Fibroblast of mammary gland (primary cell): ENCODE measurements at regions not wholly inside any gene's neighbourhood (a gene's known extent, or its start where the extent isn't known, plus 50 kb on each side); places are given as distances from the start of the nearest gene placed in this dataset.

Experiments
- DNase-seq: peaks from one replicate; pipeline ENCODE4 v3.0.0-alpha.2; 2010; ENCODE audit warnings: low read depth
- H3K4me3 ChIP-seq: 2 replicates; pipeline ENCODE4 v1.5.1; 2011; ENCODE audit warnings: low read depth, mild to moderate bottlenecking, low read length, moderate library complexity; ENCODE audit not compliant: control insufficient read depth
- TF ChIP-seq, protein P1 (sequence below): conservative IDR thresholded peaks from 2 replicates; pipeline ENCODE4 v1.5.1; 2011; ENCODE audit warnings: low read depth, low read length, inconsistent platforms; ENCODE audit not compliant: control insufficient read depth, insufficient read depth

DNA sequence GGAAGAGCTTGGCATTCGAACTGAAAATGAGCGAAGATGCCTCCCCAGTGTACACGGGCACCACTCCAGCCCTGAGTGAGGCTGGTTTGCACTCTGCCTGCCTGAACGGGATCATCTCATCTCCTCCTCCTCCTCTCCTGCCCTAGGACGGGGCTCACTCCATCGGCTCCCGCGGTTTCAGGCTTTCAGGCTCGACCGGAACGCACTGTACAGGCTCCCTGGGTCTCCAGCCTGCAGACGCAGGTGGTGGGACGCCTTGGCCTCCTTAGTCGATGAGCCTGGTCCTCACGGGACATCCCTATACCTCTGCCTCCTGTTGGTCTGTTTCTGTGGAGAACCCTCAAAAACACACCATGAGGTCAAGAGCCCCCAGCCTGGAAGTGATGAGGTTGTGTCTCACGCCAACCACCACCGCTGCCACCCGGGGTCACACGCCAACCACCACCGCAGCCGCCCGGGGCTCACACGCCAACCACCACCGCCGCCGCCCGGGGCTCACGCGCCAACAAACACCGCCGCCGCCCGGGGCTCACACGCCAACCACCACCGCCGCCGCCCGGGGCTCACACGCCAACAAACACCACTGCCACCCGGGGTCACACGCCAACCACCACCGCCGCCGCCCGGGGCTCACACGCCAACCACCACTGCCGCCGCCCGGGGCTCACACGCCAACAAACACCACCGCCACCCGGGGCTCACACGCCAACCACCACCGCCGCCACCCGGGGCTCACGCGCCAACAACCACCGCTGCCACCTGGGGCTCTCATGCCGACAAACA lies 56.3 kb downstream of the FOXL3 start:
- H3K4me3 ChIP-seq, result no peak overlapping the region
- DNase-seq, result no peak
- TF ChIP-seq, protein P1, sequence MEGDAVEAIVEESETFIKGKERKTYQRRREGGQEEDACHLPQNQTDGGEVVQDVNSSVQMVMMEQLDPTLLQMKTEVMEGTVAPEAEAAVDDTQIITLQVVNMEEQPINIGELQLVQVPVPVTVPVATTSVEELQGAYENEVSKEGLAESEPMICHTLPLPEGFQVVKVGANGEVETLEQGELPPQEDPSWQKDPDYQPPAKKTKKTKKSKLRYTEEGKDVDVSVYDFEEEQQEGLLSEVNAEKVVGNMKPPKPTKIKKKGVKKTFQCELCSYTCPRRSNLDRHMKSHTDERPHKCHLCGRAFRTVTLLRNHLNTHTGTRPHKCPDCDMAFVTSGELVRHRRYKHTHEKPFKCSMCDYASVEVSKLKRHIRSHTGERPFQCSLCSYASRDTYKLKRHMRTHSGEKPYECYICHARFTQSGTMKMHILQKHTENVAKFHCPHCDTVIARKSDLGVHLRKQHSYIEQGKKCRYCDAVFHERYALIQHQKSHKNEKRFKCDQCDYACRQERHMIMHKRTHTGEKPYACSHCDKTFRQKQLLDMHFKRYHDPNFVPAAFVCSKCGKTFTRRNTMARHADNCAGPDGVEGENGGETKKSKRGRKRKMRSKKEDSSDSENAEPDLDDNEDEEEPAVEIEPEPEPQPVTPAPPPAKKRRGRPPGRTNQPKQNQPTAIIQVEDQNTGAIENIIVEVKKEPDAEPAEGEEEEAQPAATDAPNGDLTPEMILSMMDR, result no peak

DNA sequence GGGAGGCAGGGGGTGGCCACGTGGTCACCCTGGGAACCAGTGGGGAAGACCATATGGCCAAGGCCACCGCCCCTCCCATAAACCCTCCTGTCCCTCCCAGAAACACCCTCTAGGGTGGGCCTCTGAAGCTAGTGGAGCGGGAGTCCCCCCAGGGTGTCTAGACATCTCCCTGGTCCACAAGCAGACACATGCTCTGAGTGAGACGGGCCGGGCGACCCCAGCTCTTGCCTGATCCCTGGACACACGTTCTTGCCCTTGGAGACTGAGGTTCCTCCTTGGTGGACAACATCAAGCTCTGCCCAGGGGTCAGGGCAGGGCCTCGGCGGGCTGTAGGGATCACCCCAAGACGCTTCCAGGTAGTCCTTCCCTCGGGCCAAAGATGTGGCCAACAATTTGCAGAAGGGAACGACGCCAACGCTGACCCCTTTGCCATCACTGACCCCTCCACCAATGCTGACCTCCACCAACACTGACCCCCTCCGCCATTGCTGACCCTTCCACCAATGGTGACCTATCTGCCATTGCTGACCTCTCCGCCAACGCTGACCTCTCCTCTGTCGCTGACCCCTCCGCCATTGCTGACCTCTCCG lies 57.1 kb downstream of the FOXL3 start:
- no peak overlapping the region for H3K4me3 ChIP-seq
- DNase-seq, result no peak
- TF ChIP-seq, protein P1, result no peak

DNA sequence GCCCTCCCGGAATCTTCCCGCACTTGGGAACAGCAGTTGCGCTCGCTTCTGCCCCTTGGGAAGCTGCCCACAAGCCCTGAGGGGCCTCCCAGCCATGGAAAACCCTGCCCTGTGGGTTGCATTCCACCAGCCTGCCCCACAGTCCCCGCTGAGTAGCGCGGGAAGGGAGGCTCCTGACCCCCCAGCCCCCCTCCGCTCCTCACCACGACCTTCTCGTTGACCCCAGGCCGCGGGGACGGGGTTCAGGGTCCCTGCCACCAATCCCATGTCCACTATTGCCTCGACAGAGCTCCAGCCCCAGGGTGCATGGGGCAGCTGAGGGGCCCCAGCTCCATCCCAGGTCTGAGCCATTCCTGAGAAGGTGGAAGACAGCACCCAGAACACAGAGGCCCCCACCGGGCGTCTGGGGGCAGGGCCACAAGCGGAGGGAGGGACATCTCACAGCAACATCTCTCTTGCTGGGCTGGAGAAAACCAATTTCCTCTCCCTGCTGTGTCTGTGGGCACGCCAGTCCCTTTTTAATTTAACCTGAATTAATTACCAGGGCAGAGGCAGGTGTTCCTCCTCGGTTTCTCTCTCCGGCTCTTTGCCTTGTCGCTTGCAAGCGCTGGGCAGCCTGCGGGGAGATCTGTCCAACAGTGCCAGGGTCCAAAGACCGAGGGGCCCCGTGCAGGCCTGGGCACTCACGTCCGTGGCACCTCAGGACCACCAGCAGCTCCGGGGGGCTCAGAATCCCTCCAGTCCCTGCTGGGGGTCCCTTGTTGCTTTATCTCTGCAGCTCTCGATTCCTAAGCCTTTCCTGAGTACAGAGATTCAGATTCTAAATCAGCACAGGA lies 57.9 kb downstream of the FOXL3 start:
- no peak overlapping the region for H3K4me3 ChIP-seq
- no peak for DNase-seq
- TF ChIP-seq, protein P1, result no peak

DNA sequence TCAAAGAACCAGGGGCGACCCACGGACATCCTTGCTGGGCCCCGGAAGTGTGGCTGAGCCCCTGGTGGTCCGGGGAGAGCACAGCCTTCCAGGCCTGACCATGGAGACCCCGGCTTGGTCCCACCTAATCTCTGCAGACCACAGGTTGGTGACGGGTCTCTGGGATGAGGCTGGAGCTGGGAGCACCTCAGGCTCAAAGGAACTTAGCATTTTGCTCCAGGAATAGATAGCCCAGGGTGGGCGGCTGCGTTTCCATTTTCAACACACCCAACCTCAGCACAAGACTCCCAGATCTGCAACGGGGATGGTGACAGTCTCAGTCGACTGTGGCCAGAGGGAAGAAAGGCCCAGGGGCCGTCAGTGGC lies 58.5 kb downstream of the FOXL3 start:
- no peak overlapping the region for H3K4me3 ChIP-seq
- no peak for DNase-seq
- TF ChIP-seq, protein P1, result no peak

DNA sequence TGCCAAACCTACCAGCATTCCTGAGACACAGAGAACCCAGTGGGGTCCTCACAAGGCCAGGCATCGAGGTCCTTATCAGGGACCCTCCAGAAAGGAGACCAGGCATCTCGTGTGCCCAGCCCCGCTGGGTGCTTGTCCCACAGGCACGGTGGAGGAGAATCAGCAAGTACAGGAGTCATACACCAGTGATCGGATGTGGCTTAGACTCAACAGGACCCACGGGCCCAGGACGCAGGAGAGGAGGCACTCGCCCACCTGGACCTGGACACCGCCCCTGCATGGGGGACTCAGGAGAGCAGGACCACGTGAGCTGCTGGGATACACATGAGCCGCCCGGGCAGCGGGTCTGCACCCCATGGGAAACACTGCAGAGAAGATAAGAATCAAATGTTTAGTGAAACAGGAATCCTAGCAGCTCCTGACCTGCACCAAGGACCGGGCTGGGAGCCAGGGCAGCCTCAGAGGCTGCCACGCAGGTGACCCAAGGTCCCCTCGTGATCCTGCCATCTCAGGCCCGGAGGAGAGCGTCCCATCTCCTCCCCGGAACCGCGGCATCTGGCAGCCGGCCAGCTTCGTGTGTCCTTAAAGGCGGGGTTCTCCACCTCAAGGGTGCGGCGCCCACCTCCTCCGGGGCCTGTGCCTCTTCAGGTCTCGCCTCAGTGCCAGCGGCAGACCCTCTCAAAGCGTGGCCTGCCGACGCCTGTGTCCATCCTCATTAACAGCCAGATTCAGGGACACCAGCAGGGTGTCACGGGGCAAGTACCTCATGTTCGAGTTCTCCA lies 59.2 kb downstream of the FOXL3 start:
- TF ChIP-seq, protein P1, result no peak
- DNase-seq, result no peak
- H3K4me3 ChIP-seq, result no peak overlapping the region

DNA sequence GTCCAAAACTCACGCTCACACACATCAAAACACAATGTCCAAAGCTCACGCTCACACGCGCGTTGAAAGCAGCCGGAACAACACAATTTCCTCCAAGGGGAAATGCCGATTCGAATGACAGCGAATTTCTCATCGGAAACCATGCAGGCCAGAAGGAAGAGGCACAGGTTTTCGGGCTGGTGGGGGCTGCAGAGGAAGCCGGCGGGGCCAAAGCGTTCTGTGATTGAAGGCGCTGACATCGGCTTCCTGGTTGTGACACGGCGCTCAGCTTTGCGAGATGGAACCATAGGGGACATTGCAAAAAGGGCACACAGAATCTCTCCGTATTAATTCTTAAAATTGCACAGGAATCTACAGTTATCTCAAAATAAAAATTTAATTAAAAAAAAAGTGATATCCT lies 61.3 kb downstream of the FOXL3 start:
- no peak overlapping the region for H3K4me3 ChIP-seq
- TF ChIP-seq, protein P1, result no peak
- DNase-seq, result no peak
